Lower leg skin (tissue), 4 donors: ENCODE measurements at regions not wholly inside any gene's neighbourhood (a gene's known extent, or its start where the extent isn't known, plus 50 kb on each side); places are given as distances from the start of the nearest gene placed in this dataset.

ENCODE experiments used
- DNase-seq, 2 donors: peaks; one replicate each; pipeline ENCODE4 v3.0.0-alpha.2; 2019; ENCODE audit warnings: low spot score in 2 of 2
- H3K4me3 ChIP-seq: fragments of 200-600 bp; sonication (generic); 2 replicates; pipeline ENCODE4 v1.5.1; 2017; ENCODE audit warnings: mild to moderate bottlenecking, low read depth; ENCODE audit not compliant: poor library complexity, severe bottlenecking
- POLR2A ChIP-seq, 2 donors: fragments of 450-650 bp; IDR thresholded peaks; one replicate each; pipeline ENCODE4 v1.6.1; 2016 to 2017; ENCODE audit warnings: antibody characterized with exemption in 2 of 2, mild to moderate bottlenecking in 1 of 2, moderate library complexity in 1 of 2
- WGBS, 2 donors: methylation state at CpG; one replicate each; pipeline ENCODE4 v1.1.5; 2018; 5-methylcytosine and 5-hydroxymethylcytosine counted together
- intact Hi-C: fragments of 100-400 bp; cut with DNase I; formaldehyde crosslinking; loops from one replicate; pipeline ENCODE4 v1.15.0; 2023; ENCODE audit warnings: low total_unique reads
- TF ChIP-seq, protein P1 (sequence below), 3 donors: fragments of 450-650 bp; IDR thresholded peaks; one replicate each; pipeline ENCODE4 v1.5.1; 2016; ENCODE audit warnings: antibody characterized with exemption in 3 of 3, mild to moderate bottlenecking in 3 of 3, moderate library complexity in 2 of 3

DNA sequence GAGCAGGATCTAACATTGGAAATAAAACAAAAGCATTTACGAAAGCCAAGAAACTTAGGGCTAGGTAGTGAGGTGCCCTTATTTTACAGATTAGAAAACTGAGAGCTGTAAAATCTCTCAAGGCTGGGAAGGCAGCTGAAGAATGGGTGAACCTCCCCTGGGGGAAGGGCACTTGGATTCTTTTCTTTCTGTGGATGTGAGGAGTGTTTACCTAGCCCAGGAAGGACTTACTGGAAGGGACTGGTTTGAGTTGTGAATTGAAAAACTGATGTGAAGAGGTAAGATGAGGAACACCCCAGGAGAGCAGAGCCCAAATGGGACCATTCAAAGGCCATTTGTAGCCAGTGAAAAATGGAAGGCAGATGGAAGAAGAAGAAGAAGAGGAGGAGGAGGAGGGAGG lies 74.7 kb upstream of the NGF start:
- WGBS, 2 donors = 93 to 97% methylated on average over 1 of the region's 1 CpG
- DNase-seq = no peak
- H3K4me3 ChIP-seq = no peak overlapping the region
- TF ChIP-seq, protein P1, sequence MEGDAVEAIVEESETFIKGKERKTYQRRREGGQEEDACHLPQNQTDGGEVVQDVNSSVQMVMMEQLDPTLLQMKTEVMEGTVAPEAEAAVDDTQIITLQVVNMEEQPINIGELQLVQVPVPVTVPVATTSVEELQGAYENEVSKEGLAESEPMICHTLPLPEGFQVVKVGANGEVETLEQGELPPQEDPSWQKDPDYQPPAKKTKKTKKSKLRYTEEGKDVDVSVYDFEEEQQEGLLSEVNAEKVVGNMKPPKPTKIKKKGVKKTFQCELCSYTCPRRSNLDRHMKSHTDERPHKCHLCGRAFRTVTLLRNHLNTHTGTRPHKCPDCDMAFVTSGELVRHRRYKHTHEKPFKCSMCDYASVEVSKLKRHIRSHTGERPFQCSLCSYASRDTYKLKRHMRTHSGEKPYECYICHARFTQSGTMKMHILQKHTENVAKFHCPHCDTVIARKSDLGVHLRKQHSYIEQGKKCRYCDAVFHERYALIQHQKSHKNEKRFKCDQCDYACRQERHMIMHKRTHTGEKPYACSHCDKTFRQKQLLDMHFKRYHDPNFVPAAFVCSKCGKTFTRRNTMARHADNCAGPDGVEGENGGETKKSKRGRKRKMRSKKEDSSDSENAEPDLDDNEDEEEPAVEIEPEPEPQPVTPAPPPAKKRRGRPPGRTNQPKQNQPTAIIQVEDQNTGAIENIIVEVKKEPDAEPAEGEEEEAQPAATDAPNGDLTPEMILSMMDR (IDR thresholded peaks at IDR 0.05) = no peak
- no peak for TF ChIP-seq POLR2A (IDR thresholded peaks at IDR 0.05)
- intact Hi-C loops = no loop called here

DNA sequence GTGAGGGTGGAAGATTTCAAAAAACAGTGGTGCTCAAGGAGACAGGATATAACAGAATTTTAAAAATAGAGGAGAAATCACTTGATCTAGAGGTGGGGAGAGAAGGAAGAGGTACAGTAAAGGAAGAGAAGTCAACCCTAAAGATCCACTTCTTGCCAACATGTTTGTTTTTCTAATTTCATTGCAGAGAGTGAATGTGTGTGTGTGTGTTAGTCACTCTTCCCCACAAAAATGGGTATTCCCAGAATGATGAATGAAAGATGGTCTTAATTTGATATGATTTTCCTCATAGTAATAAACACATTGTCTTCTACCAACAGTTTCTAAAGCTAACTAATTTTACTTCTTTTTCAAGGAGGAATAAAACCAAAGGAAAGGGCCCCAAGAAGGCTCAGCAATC lies 74.2 kb upstream of the NGF start:
- no peak for TF ChIP-seq POLR2A (IDR thresholded peaks at IDR 0.05)
- TF ChIP-seq, protein P1 (IDR thresholded peaks at IDR 0.05) = no peak
- intact Hi-C loops = no loop called here
- H3K4me3 ChIP-seq = no peak overlapping the region
- DNase-seq = no peak

DNA sequence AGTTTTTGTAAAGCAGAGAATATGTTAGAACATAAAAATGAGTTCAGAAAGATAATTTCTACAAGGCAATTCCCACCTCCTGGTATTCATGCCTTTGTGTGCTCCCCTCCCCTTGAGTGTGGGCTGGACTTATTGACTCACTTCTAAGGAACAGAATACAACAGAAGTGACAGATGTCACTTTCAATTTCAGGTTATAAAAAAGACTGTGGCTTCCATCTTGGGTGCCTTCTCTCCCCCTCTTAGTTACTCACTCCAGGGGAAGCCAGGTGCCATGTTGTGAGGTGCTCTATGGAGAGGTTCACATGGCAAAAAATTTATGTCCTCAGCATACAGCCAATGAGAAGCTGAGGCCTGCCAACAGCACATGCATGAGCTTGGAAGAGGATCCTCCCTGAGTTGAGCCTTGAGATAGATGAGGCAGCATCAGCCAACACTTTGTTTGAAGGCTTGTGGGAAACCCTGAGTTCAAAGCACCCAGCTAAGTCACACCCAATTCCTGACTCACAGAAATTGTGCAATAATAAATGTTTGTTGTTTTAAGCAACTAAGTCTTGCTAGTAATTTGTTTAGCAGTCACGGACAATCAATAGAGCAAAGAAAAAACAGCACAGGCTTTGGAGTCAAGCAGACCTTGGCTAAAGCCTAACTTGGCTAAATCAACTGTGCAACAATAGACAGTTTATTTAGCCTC lies 73.5 kb upstream of the NGF start:
- intact Hi-C loops = no loop called here
- H3K4me3 ChIP-seq = no peak overlapping the region
- peak in 1 of 2 donors; percentile 36 for DNase-seq
- 20 to 35% methylated on average over 1 of the region's 1 CpG for WGBS, 2 donors
- TF ChIP-seq, protein P1 (IDR thresholded peaks at IDR 0.05) = no peak
- no peak for TF ChIP-seq POLR2A (IDR thresholded peaks at IDR 0.05)

DNA sequence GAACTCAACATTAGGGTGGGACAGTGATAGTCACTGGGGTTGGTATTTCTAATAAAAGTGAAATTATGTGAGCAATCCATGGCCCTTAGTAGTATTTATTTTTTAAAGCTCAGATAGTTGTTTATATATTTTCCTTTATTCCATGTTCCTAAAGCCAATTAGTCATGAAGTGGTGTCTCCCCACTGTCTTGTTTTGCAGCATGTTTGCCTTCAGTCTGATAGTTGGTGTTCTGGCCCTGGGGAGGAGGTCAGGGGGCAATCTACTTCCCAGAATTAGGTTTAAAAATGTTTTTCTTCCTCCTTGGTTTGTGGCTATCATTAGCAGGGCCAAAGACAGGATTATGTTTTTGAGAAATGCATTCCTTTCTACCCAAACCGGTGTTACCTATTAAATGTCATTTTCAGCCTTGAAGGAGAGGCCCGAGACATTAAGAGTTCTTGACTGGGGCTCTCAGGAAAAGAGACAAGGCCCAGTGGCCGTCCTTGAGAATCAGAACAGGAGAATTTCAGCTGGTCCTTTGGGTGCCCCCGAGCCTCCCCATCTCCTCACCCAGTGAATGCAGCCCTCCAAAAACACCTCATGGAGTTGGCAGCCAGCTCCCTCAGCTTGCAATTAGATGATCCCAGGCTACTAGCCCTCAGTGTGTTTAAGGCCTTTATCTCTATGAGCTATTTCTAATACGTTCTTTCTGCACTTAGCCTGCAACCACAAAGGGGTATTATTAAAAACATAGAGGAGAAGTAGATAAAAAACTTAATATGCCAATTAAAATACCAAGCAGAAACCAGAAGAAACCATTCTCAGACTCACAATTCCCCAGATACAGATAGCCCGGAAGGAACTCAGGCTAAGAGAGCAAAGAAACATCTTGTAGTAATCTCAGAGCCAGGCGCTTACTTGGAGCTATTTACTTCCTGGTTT lies 71.3 kb upstream of the NGF start:
- no peak overlapping the region for H3K4me3 ChIP-seq
- intact Hi-C loops = no loop called here
- no peak for DNase-seq
- TF ChIP-seq POLR2A (IDR thresholded peaks at IDR 0.05) = no peak
- TF ChIP-seq, protein P1 (IDR thresholded peaks at IDR 0.05) = no peak
- 70 to 72% methylated on average over 7 of the region's 7 CpGs for WGBS, 2 donors

GRCh38 chr1:115408533-115408932 lies 70.5 kb upstream of the NGF start:
- intact Hi-C loops = no loop called here
- DNase-seq = no peak
- no peak for TF ChIP-seq POLR2A (IDR thresholded peaks at IDR 0.05)
- TF ChIP-seq, protein P1 (IDR thresholded peaks at IDR 0.05) = no peak
- H3K4me3 ChIP-seq = no peak overlapping the region
- 56 to 57% methylated on average over 1 of the region's 1 CpG for WGBS, 2 donors
